ENCODE measurements at regions not wholly inside any gene's neighbourhood (a gene's known extent, or its start where the extent isn't known, plus 50 kb on each side); places are given as distances from the start of the nearest gene placed in this dataset.

DNA sequence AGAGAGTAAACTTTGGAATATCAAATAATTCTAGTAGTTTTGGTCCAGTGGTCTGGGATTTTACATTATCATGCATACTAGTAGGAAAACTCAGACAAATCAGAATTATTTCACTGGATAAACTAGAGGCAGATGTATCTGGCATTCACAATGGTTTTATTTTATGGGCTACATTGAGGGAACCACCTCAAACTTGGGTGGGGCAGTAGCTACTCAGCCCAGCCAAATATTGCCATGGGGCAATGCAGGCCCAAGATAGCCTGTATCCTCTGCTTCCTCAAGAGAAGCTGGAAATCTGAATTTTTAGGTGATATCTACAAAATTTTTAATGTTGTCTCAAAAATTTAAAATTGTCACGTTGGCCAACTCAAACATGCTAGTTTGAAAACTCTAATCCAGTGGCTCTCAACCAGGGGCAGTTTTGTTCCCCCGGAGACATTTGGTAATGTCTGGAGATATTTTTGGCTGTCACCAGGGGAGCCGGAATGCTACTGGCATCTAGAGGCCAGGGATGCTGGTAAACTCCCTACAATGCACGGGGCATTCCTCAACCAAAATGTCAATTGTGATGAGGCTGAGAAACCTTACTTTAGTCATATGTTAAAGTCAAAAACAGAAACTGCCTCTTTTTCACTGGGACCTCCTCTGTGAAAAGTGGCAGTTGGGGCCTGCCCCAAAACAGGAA is 172.8 kb upstream of the SPRED2 start:
- TF ChIP-seq, protein P1, sequence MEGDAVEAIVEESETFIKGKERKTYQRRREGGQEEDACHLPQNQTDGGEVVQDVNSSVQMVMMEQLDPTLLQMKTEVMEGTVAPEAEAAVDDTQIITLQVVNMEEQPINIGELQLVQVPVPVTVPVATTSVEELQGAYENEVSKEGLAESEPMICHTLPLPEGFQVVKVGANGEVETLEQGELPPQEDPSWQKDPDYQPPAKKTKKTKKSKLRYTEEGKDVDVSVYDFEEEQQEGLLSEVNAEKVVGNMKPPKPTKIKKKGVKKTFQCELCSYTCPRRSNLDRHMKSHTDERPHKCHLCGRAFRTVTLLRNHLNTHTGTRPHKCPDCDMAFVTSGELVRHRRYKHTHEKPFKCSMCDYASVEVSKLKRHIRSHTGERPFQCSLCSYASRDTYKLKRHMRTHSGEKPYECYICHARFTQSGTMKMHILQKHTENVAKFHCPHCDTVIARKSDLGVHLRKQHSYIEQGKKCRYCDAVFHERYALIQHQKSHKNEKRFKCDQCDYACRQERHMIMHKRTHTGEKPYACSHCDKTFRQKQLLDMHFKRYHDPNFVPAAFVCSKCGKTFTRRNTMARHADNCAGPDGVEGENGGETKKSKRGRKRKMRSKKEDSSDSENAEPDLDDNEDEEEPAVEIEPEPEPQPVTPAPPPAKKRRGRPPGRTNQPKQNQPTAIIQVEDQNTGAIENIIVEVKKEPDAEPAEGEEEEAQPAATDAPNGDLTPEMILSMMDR (IDR thresholded peaks at IDR 0.05; ENCODE audit: insufficient read depth, low read length): no peak
- TF ChIP-seq POLR2AphosphoS5 (IDR thresholded peaks at IDR 0.05; ENCODE audit: low read depth) (no peak), GABPA (IDR thresholded peaks at IDR 0.05; ENCODE audit: low read depth) (no peak), SPI1 (IDR thresholded peaks at IDR 0.05; ENCODE audit: borderline replicate concordance, low read depth) (no peak)
- TF ChIP-seq, protein P2, sequence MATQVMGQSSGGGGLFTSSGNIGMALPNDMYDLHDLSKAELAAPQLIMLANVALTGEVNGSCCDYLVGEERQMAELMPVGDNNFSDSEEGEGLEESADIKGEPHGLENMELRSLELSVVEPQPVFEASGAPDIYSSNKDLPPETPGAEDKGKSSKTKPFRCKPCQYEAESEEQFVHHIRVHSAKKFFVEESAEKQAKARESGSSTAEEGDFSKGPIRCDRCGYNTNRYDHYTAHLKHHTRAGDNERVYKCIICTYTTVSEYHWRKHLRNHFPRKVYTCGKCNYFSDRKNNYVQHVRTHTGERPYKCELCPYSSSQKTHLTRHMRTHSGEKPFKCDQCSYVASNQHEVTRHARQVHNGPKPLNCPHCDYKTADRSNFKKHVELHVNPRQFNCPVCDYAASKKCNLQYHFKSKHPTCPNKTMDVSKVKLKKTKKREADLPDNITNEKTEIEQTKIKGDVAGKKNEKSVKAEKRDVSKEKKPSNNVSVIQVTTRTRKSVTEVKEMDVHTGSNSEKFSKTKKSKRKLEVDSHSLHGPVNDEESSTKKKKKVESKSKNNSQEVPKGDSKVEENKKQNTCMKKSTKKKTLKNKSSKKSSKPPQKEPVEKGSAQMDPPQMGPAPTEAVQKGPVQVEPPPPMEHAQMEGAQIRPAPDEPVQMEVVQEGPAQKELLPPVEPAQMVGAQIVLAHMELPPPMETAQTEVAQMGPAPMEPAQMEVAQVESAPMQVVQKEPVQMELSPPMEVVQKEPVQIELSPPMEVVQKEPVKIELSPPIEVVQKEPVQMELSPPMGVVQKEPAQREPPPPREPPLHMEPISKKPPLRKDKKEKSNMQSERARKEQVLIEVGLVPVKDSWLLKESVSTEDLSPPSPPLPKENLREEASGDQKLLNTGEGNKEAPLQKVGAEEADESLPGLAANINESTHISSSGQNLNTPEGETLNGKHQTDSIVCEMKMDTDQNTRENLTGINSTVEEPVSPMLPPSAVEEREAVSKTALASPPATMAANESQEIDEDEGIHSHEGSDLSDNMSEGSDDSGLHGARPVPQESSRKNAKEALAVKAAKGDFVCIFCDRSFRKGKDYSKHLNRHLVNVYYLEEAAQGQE (IDR thresholded peaks at IDR 0.05; ENCODE audit: insufficient replicate concordance, low read depth): no peak

All from HL-60 (cell line).